NCI-H345 treated with DMSO at 0.1 percent for 48 hours (cell line): ENCODE measurements at regions not wholly inside any gene's neighbourhood (a gene's known extent, or its start where the extent isn't known, plus 50 kb on each side); places are given as distances from the start of the nearest gene placed in this dataset.
"Not testable (repeated sequence)": the region's sequence is repeated elsewhere in the genome, so short reads cannot be mapped to it uniquely, and the experiment has no call there.

Experiments
- DNase-seq: peaks from one replicate; lab custom pipeline; 2025; ENCODE audit not compliant: unreplicated experiment; lab: John Stamatoyannopoulos, UW

GRCh38 chr2:13662055-13662454 lies 945.3 kb downstream of the TRIB2 start:
- DNase-seq, result no peak

DNA sequence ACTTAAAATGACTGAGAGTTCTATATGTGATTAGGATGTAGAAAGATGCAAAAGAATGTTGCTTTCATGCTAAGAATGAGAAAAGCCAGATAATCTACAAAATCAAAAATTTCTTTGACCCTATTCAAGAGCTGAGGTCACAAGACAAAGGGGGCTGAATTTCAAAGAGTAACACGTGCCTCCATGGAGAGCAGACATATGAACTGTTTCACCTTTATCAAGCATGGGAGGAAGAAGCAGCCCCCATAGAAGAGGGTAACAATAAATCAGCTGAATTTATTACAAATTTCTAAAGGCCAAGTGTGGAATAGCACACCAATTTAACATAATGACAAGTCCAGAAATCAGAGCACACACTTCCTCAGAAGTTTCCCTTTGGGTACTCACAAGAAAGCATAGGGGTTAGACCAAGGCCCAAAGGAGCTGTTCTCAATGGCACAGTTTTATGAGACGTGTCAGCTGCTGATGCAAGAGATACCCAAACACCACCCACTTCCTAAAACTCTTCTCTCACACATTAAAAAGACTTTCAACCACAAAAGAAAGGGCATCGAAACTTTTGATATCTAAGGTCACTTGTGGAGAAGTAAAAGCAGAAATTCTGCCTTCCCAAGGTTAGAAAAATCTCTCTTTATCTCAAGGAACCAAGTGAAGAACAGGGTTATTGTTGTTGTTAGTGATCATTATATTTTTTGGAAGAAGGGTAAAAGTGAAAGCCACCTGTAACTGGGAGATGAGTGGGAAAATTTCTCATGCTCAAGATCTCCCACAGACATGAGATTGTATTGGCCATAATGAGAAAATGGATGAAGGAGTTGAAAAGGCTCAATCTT lies 950.1 kb downstream of the TRIB2 start:
- no peak for DNase-seq

GRCh38 chr2:13667415-13667757 lies 950.6 kb downstream of the TRIB2 start:
- no peak for DNase-seq

DNA sequence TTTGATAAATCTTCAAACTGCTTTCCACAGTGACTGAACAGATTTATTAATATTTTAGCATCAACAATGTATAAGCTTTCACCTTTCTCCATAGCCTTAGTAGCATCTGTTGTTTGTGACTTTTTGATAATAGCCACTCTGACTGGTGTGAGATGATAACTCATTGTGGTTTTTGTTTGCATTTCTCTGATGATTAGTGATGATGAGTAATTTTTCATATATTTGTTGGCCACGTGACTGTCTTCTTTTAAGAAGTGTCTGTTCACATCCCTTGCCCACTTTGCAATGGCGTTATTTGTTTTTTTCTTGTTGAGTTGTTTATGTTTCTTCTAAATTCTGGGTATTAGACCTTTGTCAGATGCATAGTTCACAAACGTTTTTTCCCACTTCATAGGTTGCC lies 952.9 kb downstream of the TRIB2 start:
- DNase-seq, result no peak

DNA sequence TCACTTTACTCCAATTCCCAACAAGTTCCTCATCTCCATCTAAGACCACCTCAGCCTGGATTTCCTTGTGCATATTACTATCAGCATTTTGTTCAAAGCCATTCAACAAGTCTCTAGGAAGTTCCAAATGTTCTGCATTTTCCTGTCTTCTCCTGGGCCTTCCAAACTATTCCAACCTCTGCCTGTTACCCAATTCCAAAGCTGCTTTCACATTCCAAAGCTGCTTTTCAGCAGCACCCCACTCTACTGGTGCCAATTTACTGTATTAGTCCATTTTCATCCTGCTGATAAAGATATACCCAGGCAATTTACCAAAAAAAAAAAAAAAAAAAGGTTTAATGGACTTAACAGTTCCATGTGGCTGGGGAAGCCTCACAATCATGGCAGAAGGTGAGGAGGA lies 957.1 kb downstream of the TRIB2 start:
- DNase-seq, result not testable (repeated sequence)

GRCh38 chr2:13676269-13676668 lies 956.2 kb upstream of the LRATD1 start:
- DNase-seq, result no peak

GRCh38 chr2:13681936-13682335 lies 950.6 kb upstream of the LRATD1 start:
- no peak for DNase-seq

DNA sequence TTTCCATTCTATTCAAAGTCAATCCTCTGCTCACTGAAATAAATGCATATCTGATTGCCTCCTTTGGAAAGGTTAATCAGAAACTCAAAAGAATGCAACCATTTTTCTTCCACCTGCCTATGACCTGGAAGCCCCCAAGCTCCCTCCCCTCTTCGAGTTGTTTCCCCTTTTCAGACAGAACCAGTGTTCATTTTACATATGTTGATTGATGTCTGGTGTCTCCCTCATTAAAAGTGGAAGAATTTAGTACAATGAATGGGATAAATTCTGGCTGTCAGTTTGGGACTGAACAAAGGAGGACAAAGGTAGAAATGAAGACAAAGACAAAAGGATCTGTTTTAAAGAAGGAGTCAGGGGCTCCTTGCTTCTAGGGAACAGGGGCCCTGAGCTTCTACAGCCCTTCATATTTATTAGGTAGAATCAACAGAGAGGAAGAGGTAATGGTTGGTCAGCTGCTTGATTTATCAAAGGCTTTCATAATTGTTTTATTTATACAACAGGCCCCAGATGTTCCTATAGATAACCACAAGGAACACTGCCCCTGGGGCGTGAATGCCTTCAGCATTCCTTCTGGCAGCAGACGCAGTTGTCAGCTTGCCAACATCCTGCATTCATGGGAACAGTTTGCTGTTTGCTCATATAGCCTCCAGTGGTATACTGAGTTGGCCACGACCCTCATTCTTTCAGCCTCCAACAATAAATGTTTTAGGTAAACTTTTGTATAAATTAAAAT lies 949.8 kb upstream of the LRATD1 start:
- DNase-seq, result peak; percentile 1

DNA sequence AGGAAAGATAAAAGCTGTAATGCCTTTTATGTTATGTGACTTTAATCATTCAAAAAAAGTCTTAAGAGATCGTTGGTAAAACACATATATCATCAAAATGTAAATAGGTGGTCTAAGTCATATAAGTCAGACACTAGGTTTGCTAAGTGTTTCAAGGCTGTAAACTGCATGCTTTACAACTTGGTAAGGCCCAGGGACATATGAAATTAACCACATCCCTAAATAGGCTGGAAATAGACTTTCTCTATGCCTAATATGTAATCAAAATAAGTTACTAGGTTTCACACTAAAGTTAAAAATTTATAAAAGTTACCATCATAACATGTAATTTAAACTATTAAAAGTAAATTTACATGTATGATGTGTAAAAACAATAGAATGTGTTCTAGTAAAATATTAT lies 946.3 kb upstream of the LRATD1 start:
- DNase-seq, result no peak

- no peak for DNase-seq
Observed at GRCh38 chr2:13694673-13695072, 937.8 kb upstream of the LRATD1 start.

- DNase-seq, result no peak
Observed at GRCh38 chr2:13696601-13697000, 935.9 kb upstream of the LRATD1 start.

- no peak for DNase-seq
Observed at GRCh38 chr2:13698847-13699246, 933.7 kb upstream of the LRATD1 start.

- DNase-seq, result not testable (repeated sequence)
Observed at GRCh38 chr2:13699939-13700338, 932.6 kb upstream of the LRATD1 start.

DNA sequence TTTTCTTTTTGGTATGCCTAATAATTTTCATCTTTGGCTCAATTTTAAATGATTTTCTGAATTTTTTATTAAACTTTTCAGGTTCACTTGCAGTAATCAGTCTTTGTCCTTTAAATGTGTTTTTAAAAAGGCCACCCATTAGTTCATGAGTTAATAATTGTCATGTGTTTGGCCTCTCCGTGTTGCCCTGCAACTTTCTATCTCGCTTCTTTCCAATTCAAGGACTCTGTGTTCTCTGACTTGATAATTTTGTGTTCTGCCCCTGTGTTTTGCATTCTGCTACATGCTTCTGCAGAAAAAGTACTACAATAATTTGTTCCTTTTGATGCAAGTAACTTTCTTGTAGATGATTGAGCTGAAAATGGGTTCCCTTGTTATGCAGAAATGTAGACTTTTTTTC lies 921.4 kb upstream of the LRATD1 start:
- DNase-seq, result no peak

- no peak for DNase-seq
Observed at GRCh38 chr2:13714466-13714865, 918.1 kb upstream of the LRATD1 start.

GRCh38 chr2:13725945-13726344 lies 906.6 kb upstream of the LRATD1 start:
- DNase-seq, result no peak

GRCh38 chr2:13745330-13745729 lies 887.2 kb upstream of the LRATD1 start:
- no peak for DNase-seq

GRCh38 chr2:13751955-13752354 lies 880.6 kb upstream of the LRATD1 start:
- no peak for DNase-seq

DNA sequence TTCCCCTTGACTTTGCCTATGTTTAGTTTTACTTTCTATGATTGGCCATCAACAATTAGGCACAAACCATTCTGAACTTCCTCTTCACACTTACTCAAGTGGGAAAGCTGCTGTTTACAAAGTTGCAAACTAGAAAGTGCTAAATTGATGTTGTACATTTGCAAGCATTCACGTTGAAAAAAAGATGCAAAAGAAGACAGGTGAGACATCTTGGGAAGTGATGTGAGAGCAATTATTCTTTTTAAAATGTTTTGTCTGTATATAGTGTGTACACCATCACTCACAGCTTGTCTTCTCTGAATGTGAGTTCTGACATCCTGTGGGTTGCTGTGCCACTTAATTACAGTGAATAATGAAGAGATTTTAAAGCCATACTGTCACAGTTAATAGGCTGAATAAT lies 874.1 kb upstream of the LRATD1 start:
- no peak for DNase-seq

GRCh38 chr2:13768274-13768673 lies 864.2 kb upstream of the LRATD1 start:
- DNase-seq, result no peak

GRCh38 chr2:13770279-13770678 lies 862.2 kb upstream of the LRATD1 start:
- DNase-seq, result no peak

DNA sequence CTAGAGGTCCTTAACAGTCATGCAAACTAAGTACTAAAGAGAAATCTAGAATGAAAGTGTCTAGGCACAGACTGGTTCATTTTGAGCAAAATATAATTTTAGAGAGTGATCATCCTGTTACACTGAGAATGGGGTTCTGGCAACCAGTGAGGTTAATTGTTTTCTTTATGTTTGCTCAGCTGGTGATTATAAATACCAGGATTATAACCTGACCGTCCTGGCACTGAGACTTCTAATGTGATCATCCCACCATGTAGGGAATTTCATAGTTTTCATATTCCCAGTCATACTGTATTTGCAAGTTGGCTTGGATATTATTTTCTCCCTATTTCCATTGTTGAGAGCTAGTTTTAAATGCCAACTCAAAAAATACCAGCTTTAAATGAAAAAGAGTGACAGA lies 852.5 kb upstream of the LRATD1 start:
- no peak for DNase-seq
